Dedifferentiated amniotic fluid mesenchymal stem cell (primary cell): ENCODE measurements at regions not wholly inside any gene's neighbourhood (a gene's known extent, or its start where the extent isn't known, plus 50 kb on each side); places are given as distances from the start of the nearest gene placed in this dataset.
"Not testable (repeated sequence)": the region's sequence is repeated elsewhere in the genome, so short reads cannot be mapped to it uniquely, and the experiment has no call there.

Experiments used
- DNase-seq: peaks from one replicate; pipeline ENCODE4 v3.0.0-alpha.2; 2016; ENCODE audit errors: extremely low spot score

GRCh38 chr3:75604286-75604934 lies 59.7 kb upstream of the FRG2C start:
- not testable (repeated sequence) for DNase-seq

DNA sequence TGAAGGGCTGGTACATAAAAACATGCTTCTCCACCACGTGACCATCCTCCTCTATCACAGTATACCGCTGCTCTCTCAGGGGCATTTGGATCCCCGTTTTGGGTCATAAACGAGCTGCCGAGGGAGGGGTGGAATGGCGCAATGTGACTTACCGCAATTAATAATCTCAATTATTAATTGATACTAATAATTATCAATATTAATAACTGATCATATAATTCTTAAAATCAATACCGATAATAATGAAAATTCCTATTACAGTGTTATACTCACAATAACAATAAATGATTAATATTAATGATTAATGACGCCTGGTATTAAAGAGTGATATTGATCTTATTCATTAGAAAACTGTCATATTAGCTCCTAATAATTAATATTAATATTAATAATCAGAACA lies 56.1 kb upstream of the FRG2C start:
- not testable (repeated sequence) for DNase-seq

DNA sequence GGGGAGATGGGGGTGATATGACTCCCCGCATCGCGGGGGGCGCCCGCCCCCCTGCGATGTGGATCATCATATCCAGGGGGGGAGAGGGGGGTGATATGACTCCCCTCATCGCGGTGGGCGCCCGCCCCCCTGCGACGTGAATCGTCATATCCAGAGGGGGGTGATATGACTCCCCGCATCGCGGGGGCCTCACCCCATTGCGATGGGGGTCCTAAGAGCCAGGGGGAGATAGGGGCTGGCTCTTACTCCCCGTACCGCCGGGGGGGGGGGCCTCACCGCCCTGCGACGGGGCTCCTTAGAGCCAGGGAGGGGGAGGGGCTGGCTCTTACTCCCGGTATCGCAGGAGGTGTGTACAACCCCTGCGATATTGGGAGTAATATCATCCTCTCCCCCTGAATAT lies 54.5 kb upstream of the FRG2C start:
- DNase-seq, result not testable (repeated sequence)

- no peak for DNase-seq
Measured at GRCh38 chr3:75610773-75611172, 53.4 kb upstream of the FRG2C start.

- DNase-seq, result not testable (repeated sequence)
Measured at GRCh38 chr3:75611724-75612460, 52.2 kb upstream of the FRG2C start.
